ENCODE measurements at regions not wholly inside any gene's neighbourhood (a gene's known extent, or its start where the extent isn't known, plus 50 kb on each side); places are given as distances from the start of the nearest gene placed in this dataset.

GRCh38 chr14:99118946-99119345 lies 153.1 kb downstream of the BCL11B start:
- no peak for TF ChIP-seq ZFX (IDR thresholded peaks at IDR 0.05; ENCODE audit: borderline replicate concordance)
- no peak overlapping the region for H3K27ac ChIP-seq
